KBM-7 (cell line): ENCODE measurements at regions not wholly inside any gene's neighbourhood (a gene's known extent, or its start where the extent isn't known, plus 50 kb on each side); places are given as distances from the start of the nearest gene placed in this dataset.
"Not testable (repeated sequence)": the region's sequence is repeated elsewhere in the genome, so short reads cannot be mapped to it uniquely, and the experiment has no call there.

Experiments used
- DNase-seq: peaks from one replicate; pipeline ENCODE4 v3.0.0-alpha.2; 2015
- in situ Hi-C: fragments of 300-500 bp; cut with MboI; formaldehyde crosslinking; loops from 2 replicates; pipeline ENCODE4 v1.14.3; 2020; ENCODE audit warnings: low sequenced_read_pairs, low pct_unique_long_range_greater_than_20kb, mixed read lengths

GRCh38 chr5:117740268-117740667 is 1165.6 kb upstream of the SEMA6A start:
- in situ Hi-C loops, result no loop called here
- DNase-seq, result no peak

GRCh38 chr5:117738571-117738970 is 1163.9 kb upstream of the SEMA6A start:
- in situ Hi-C loops, result no loop called here

GRCh38 chr5:117736698-117737097 is 1162.1 kb upstream of the SEMA6A start:
- in situ Hi-C loops, result no loop called here
- no peak for DNase-seq

More at GRCh38 chr5:117738571-117738970, 1163.9 kb upstream of the SEMA6A start:
- no peak for DNase-seq

- in situ Hi-C loops, result no loop called here
- no peak for DNase-seq
Observed at GRCh38 chr5:117734056-117734455, 1159.4 kb upstream of the SEMA6A start.

GRCh38 chr5:117733051-117733450 is 1158.4 kb upstream of the SEMA6A start:
- in situ Hi-C loops, result no loop called here
- no peak for DNase-seq

- DNase-seq, result no peak
- in situ Hi-C loops, result no loop called here
Observed at GRCh38 chr5:117732264-117732663, 1157.6 kb upstream of the SEMA6A start.

- no peak for DNase-seq
- in situ Hi-C loops, result no loop called here
Observed at GRCh38 chr5:117731446-117731845, 1156.8 kb upstream of the SEMA6A start.

GRCh38 chr5:117720784-117721183 is 1146.2 kb upstream of the SEMA6A start:
- in situ Hi-C loops, DNase-seq: not testable (repeated sequence)

- no peak for DNase-seq
- in situ Hi-C loops, result no loop called here
Observed at GRCh38 chr5:117719413-117719812, 1144.8 kb upstream of the SEMA6A start.

GRCh38 chr5:117713585-117714198 is 1139.1 kb upstream of the SEMA6A start:
- peak; percentile 22 for DNase-seq
- in situ Hi-C loops, result no loop called here

- in situ Hi-C loops, result no loop called here
- no peak for DNase-seq
Observed at GRCh38 chr5:117701062-117701461, 1126.4 kb upstream of the SEMA6A start.

GRCh38 chr5:117692606-117693005 is 1118.0 kb upstream of the SEMA6A start:
- DNase-seq, result no peak
- in situ Hi-C loops, result no loop called here

GRCh38 chr5:117691081-117691870 is 1116.7 kb upstream of the SEMA6A start:
- in situ Hi-C loops, result no loop called here
- no peak for DNase-seq

- in situ Hi-C loops, result no loop called here
- no peak for DNase-seq
Observed at GRCh38 chr5:117690612-117691011, 1116.0 kb upstream of the SEMA6A start.

- in situ Hi-C loops, result no loop called here
- no peak for DNase-seq
Observed at GRCh38 chr5:117686926-117687325, 1112.3 kb upstream of the SEMA6A start.

GRCh38 chr5:117682416-117682815 is 1107.8 kb upstream of the SEMA6A start:
- in situ Hi-C loops, result no loop called here
- no peak for DNase-seq

GRCh38 chr5:117681431-117682254 is 1107.0 kb upstream of the SEMA6A start:
- DNase-seq, result no peak
- in situ Hi-C loops, result no loop called here

- in situ Hi-C loops, result no loop called here
- no peak for DNase-seq
Observed at GRCh38 chr5:117680426-117680825, 1105.8 kb upstream of the SEMA6A start.

GRCh38 chr5:117679046-117679445 is 1104.4 kb upstream of the SEMA6A start:
- in situ Hi-C loops, result no loop called here
- no peak for DNase-seq

GRCh38 chr5:117675646-117676045 is 1101.0 kb upstream of the SEMA6A start:
- no peak for DNase-seq
- in situ Hi-C loops, result no loop called here
